ENCODE measurements at regions not wholly inside any gene's neighbourhood (a gene's known extent, or its start where the extent isn't known, plus 50 kb on each side); places are given as distances from the start of the nearest gene placed in this dataset.

DNA sequence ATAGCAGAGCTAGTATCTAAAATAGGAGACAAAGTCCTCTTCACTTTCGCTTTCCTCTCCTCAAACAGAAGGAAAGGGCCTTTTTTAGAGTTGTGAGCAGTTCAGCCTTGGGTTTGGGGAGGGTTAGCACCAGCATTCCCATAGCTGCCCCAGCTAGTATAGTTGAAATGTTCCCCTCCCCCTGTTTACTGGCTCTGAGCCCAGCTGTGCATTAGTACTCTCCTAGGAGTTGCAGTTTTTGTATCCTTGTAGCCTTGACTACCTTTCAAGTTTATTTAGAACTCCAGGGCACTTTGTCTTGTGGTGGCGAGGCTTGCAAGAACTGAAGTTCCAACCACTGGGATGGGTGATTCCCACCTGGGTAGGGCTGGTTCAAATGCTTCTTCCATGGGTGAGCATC, 245.1 kb upstream of the NAALADL2 start:
- H3K9me3 Mint-ChIP-seq = peaks cover 2% of the 10 kb centered on the region

GRCh38 chr3:174618368-174619080, 240.6 kb upstream of the NAALADL2 start:
- no peaks in the 10 kb centered on the region for H3K4me1 Mint-ChIP-seq
- no peak overlapping the region for H3K4me3 Mint-ChIP-seq
- DNase-seq = no peak
- H3K27ac Mint-ChIP-seq = no peak overlapping the region
- no peaks in the 10 kb centered on the region for H3K9me3 Mint-ChIP-seq
- H3K36me3 Mint-ChIP-seq = no peaks in the 10 kb centered on the region
- no peaks in the 10 kb centered on the region for H3K27me3 Mint-ChIP-seq

More for the DNA sequence above, 245.1 kb upstream of the NAALADL2 start:
- H3K27ac Mint-ChIP-seq = no peak overlapping the region
- no peak for DNase-seq
- no peaks in the 10 kb centered on the region for H3K4me1 Mint-ChIP-seq
- H3K36me3 Mint-ChIP-seq = no peaks in the 10 kb centered on the region
- H3K4me3 Mint-ChIP-seq = no peak overlapping the region
- H3K27me3 Mint-ChIP-seq = no peaks in the 10 kb centered on the region

DNA sequence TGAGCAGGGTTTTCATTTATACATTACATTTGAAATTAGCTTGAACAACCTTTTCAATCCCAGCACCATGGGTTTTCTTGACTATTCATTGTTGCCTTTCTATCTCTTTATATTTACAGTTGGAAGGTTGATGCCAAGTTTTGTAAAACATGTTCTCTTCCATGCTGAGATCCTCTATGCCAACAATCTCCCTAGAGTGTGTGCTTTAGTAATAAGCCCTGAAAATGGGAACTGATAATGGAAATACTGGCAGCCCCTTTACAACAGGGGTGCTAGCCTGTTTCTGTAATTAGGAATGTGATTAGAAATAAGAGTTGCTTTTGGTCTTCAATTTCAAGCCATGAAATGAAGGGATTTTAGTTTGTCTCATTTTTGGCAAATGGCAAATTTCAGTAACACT, 239.9 kb upstream of the NAALADL2 start:
- no peaks in the 10 kb centered on the region for H3K27me3 Mint-ChIP-seq
- H3K27ac Mint-ChIP-seq = no peak overlapping the region
- no peaks in the 10 kb centered on the region for H3K36me3 Mint-ChIP-seq
- no peak for DNase-seq
- no peaks in the 10 kb centered on the region for H3K4me1 Mint-ChIP-seq
- H3K4me3 Mint-ChIP-seq = no peak overlapping the region
- no peaks in the 10 kb centered on the region for H3K9me3 Mint-ChIP-seq

DNA sequence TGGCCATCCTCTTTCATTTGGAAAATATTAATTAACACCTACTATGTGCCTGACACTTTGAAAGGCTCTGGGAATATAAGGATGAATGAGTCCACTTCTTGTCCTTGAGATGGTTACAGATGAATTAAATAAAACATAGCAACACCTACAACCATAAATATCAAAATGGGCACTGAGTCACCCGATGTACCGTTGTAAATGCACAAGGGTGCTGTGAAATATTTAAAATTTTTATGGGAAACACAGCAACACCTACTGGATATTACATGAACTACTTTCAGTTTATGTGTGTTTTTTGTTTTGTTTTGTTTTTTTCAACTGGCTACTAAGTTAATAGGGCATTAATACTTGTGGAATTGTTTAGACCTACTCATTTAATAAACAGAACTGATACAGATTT, 239.0 kb upstream of the NAALADL2 start:
- Mint-ChIP-seq H3K27me3 (no peaks in the 10 kb centered on the region), H3K4me3 (no peak overlapping the region), H3K27ac (no peak overlapping the region), H3K9me3 (no peaks in the 10 kb centered on the region), H3K36me3 (no peaks in the 10 kb centered on the region), H3K4me1 (no peaks in the 10 kb centered on the region)
- no peak for DNase-seq

- Mint-ChIP-seq H3K4me3 (no peak overlapping the region), H3K27me3 (no peaks in the 10 kb centered on the region), H3K27ac (no peak overlapping the region), H3K9me3 (no peaks in the 10 kb centered on the region), H3K36me3 (no peaks in the 10 kb centered on the region), H3K4me1 (no peaks in the 10 kb centered on the region)
- DNase-seq = no peak
Observed at GRCh38 chr3:174620855-174621472, 238.2 kb upstream of the NAALADL2 start.

DNA sequence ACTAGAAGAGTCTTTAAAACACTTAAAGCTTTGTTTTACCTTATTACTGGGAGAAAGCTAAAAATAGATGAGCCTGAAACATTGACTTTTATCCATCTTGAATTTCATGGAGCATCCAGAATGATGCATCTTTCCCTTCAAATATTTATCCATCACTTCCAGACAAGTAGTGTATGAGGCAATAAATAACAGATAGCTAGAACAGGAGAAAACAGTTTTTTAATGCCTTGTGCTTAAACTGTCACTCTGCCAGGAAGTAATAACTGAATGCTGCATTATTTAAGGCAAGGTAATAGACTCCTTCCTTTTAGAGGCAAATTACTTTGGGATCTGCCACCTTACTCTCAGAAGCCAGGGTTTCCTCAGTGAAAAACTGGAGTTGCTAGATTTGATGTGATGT, 225.8 kb upstream of the NAALADL2 start:
- H3K4me1 Mint-ChIP-seq = no peaks in the 10 kb centered on the region
- no peak for DNase-seq
- no peaks in the 10 kb centered on the region for H3K9me3 Mint-ChIP-seq
- no peak overlapping the region for H3K4me3 Mint-ChIP-seq
- H3K27ac Mint-ChIP-seq = no peak overlapping the region
- H3K36me3 Mint-ChIP-seq = no peaks in the 10 kb centered on the region
- H3K27me3 Mint-ChIP-seq = peaks cover 2% of the 10 kb centered on the region

DNA sequence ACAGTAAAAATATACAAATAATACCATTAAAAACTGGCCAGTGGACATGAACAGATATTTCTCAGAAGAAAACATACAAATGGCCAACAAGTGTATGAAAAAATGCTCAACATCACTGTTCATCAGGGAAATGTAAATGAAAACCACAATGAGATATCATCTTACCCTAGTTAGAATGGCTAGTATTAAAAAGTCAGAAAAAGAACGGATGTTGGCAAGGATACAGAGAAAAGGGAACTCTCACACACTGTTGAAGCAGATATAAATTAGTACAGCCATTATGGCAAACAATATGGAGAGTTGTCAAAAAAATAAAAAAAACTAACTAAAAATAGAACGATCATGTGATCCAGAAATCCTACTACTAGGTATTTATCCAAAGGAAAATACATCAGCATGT, 222.7 kb upstream of the NAALADL2 start:
- Mint-ChIP-seq H3K4me1 (no peaks in the 10 kb centered on the region), H3K27me3 (peaks cover 2% of the 10 kb centered on the region), H3K36me3 (no peaks in the 10 kb centered on the region), H3K9me3 (no peaks in the 10 kb centered on the region), H3K27ac (no peak overlapping the region), H3K4me3 (no peak overlapping the region)
- no peak for DNase-seq

DNA sequence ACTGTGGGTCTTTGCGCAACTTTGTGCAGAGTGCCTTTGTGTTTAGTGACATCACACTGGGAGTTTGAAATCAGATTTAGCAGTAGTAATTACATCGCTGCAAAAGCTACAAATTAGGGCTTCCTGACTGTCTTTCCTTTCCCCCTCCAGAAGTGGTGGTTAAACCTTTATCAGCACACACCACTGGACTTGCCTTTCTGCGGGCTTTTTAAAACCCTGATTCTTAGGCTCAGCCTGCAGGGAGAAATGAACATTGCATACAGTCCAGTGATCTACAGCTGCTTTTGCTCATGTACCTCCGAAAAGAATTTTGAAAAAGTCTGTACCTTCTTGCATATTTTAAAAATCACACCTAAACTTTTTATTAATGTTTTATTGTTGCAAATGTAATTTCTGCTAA, 219.7 kb upstream of the NAALADL2 start:
- Mint-ChIP-seq H3K36me3 (no peaks in the 10 kb centered on the region), H3K4me3 (no peak overlapping the region), H3K4me1 (no peaks in the 10 kb centered on the region), H3K27me3 (no peaks in the 10 kb centered on the region), H3K27ac (no peak overlapping the region), H3K9me3 (no peaks in the 10 kb centered on the region)
- DNase-seq = no peak

- DNase-seq = no peak
- H3K36me3 Mint-ChIP-seq = no peaks in the 10 kb centered on the region
- H3K4me3 Mint-ChIP-seq = no peak overlapping the region
- H3K27ac Mint-ChIP-seq = no peak overlapping the region
- no peaks in the 10 kb centered on the region for H3K9me3 Mint-ChIP-seq
- no peaks in the 10 kb centered on the region for H3K4me1 Mint-ChIP-seq
- no peaks in the 10 kb centered on the region for H3K27me3 Mint-ChIP-seq
Observed at GRCh38 chr3:174639970-174640369, 219.2 kb upstream of the NAALADL2 start.

DNA sequence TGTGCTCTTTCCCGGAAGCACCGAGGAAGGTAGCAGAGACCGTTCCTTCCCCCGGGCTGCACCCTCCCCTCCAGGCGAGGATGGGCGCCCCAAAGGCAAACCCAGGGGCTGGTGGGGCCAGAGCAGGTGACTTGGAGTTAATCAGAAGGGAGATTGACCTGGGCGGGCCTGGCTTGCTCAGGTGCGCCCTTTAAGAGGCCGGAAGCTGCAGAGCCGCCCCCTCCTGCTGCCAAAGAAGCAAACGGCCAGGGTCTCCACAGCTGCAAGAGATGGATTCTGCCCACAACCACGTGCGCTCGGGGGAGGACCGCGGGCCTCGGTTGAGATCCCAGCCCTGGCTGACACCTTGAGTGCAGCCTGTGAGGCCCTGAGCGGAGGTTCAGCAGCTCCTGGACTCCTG, 218.2 kb upstream of the NAALADL2 start:
- no peaks in the 10 kb centered on the region for H3K36me3 Mint-ChIP-seq

DNA sequence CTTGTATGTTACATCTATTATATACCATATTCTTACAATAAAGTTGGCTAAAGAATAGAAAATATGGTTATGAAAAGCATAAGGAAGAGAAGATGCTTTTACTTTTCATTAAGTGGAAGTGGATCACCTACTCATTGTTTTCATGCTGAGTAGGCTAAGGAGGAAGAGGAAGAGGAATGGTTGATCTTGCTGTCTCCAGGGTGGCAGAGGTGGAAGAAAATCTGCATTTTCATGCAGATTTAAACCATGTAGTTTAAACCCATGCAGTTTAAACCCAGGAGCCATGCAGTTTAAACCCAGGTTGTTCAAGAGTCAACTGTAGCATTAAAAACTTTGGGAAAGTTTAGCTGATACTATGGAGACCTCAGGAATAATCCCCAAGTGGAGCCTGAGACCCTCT, 214.8 kb upstream of the NAALADL2 start:
- no peak overlapping the region for H3K4me3 Mint-ChIP-seq
- no peaks in the 10 kb centered on the region for H3K9me3 Mint-ChIP-seq
- no peaks in the 10 kb centered on the region for H3K4me1 Mint-ChIP-seq
- no peaks in the 10 kb centered on the region for H3K27me3 Mint-ChIP-seq
- no peak for DNase-seq
- H3K36me3 Mint-ChIP-seq = no peaks in the 10 kb centered on the region
- no peak overlapping the region for H3K27ac Mint-ChIP-seq

More for the DNA sequence above, 218.2 kb upstream of the NAALADL2 start:
- DNase-seq = no peak
- Mint-ChIP-seq H3K4me1 (no peaks in the 10 kb centered on the region), H3K27ac (no peak overlapping the region), H3K9me3 (no peaks in the 10 kb centered on the region), H3K4me3 (no peak overlapping the region), H3K27me3 (no peaks in the 10 kb centered on the region)

DNA sequence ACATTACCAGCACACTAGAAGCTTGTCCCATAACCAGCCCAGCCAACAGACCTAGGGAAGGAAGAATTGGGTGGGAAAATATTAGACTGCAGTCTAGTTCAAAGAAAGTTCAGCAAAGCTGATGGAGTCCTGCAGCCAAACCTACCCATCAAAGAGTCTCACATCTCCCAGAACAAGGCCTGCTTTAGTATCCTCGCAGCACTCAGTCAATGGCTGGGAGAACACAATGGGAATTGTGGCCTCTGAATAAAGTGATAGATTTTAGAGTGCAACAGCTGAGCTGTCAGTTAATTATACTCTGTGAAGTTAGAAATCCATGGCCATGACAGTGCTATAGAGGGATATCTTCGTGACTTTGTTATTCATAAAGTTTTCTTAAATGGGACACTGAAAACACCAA, 207.2 kb upstream of the NAALADL2 start:
- no peaks in the 10 kb centered on the region for H3K9me3 Mint-ChIP-seq
- no peaks in the 10 kb centered on the region for H3K4me1 Mint-ChIP-seq
- no peak for DNase-seq
- no peaks in the 10 kb centered on the region for H3K36me3 Mint-ChIP-seq
- no peak overlapping the region for H3K27ac Mint-ChIP-seq
- no peak overlapping the region for H3K4me3 Mint-ChIP-seq
- H3K27me3 Mint-ChIP-seq = no peaks in the 10 kb centered on the region

DNA sequence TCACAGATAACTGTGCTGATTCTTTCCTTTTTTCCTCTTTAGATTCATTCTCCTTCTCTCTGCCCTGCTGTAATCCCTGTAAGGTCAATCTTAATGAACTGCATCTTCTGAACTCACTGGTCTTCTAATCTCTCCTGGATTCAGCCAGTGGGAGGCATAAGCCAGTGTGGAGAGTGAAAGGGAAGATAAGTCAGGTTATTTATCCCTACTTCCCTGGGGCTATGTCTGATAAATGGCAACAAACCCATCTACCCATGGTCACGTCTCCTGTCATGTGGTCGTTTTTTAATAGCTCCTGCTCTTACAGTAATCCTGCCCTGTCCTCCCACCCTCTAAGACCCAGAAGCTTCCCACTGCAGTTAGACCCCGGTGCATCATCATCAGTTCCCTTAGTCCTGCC, 199.6 kb upstream of the NAALADL2 start:
- no peaks in the 10 kb centered on the region for H3K36me3 Mint-ChIP-seq
- DNase-seq = no peak
- no peak overlapping the region for H3K27ac Mint-ChIP-seq
- H3K4me1 Mint-ChIP-seq = no peaks in the 10 kb centered on the region
- no peaks in the 10 kb centered on the region for H3K27me3 Mint-ChIP-seq
- H3K4me3 Mint-ChIP-seq = no peak overlapping the region
- H3K9me3 Mint-ChIP-seq = no peaks in the 10 kb centered on the region

GRCh38 chr3:174662653-174663052, 196.5 kb upstream of the NAALADL2 start:
- Mint-ChIP-seq H3K36me3 (no peaks in the 10 kb centered on the region), H3K27me3 (no peaks in the 10 kb centered on the region), H3K9me3 (no peaks in the 10 kb centered on the region), H3K27ac (no peak overlapping the region), H3K4me3 (no peak overlapping the region), H3K4me1 (no peaks in the 10 kb centered on the region)
- DNase-seq = no peak

DNA sequence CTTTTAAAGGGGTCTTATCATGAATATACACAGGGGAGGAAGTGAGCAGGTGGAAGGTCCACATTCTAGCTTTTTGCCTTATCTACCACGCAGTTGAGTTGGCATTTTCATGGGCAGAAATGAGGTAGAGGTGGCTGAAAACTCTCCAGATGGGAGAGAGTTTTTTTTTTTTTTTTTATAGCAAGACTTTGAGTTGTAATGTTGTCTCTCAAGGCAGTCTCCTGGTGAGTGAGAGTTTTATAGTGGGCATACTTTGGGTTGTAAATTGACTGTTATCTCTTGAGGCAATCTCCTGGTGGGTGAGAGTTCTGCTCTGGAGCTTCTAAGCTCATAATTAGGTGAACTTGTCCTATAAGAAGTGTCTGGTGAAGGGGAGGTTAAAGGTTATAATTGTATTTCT, 191.7 kb upstream of the NAALADL2 start:
- no peak for DNase-seq
- Mint-ChIP-seq H3K36me3 (no peaks in the 10 kb centered on the region), H3K4me3 (no peak overlapping the region), H3K4me1 (no peaks in the 10 kb centered on the region), H3K27ac (no peak overlapping the region), H3K27me3 (no peaks in the 10 kb centered on the region), H3K9me3 (peaks cover 1% of the 10 kb centered on the region)

DNA sequence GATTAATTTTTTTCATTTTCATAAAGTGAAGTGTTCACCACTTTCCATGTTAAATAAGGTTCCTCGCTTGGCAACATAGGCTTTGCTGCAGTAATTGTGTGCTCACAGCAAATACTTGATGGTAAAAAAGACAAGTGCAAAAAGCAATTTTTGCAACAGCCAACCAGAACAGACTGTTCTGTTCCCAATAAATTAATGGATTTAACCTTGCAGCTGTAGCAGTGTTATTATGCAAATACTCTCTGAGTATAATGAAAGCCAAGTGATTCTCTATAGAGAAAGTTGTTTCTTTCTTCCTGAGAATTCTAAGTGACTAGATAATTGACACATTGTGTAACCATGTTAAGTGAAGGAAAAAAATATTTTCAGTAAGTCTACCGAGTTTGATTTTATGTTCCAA, 183.7 kb upstream of the NAALADL2 start:
- H3K36me3 Mint-ChIP-seq = no peaks in the 10 kb centered on the region
- H3K27ac Mint-ChIP-seq = no peak overlapping the region
- no peaks in the 10 kb centered on the region for H3K27me3 Mint-ChIP-seq
- H3K9me3 Mint-ChIP-seq = no peaks in the 10 kb centered on the region
- DNase-seq = no peak
- H3K4me1 Mint-ChIP-seq = no peaks in the 10 kb centered on the region
- no peak overlapping the region for H3K4me3 Mint-ChIP-seq

Measured in activated naive CD8-positive, alpha-beta T cell treated with anti-CD3 and anti-CD28 coated beads for 36 hours (primary cell).